NCI-H748 (cell line): ENCODE measurements at regions not wholly inside any gene's neighbourhood (a gene's known extent, or its start where the extent isn't known, plus 50 kb on each side); places are given as distances from the start of the nearest gene placed in this dataset.

ENCODE experiments used
- DNase-seq: peaks from one replicate; lab custom pipeline; 2025; ENCODE audit not compliant: unreplicated experiment; lab: John Stamatoyannopoulos, UW

DNA sequence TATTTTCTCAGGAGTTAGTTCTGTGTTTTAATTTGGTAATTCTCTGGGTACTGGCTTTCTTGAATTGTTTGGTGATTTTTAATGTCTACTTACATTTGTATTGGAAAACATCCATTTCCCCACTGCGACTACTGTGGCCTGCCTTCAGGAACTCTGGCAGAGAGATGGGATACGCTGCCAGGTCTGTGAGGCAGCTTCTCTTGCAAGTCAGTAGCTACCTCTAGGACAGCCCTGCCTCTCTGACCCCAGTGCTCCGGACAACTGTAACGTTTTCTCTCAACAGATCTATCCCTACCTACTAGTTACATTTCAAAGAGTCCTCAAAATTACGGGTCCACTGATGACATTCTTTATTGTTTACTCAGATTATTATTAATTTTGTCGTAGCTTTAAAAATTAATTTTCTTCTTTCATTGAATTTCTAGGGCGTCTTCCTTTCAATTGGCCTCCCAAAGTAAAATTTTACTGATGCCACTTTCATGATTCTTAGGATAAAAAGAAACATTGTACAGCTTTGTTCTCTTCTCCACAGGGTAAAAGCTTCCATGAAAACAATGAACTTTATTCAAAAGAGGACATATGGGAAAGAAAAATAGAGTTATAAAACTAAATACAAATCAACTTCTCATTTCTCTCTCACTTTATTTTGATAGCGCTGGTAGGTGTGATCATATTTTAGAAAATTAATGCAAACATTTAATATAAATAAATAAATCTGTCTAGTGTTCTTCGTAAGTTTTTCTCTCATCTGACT lies 123.2 kb upstream of the GOLGA8J start:
- DNase-seq: no peak

DNA sequence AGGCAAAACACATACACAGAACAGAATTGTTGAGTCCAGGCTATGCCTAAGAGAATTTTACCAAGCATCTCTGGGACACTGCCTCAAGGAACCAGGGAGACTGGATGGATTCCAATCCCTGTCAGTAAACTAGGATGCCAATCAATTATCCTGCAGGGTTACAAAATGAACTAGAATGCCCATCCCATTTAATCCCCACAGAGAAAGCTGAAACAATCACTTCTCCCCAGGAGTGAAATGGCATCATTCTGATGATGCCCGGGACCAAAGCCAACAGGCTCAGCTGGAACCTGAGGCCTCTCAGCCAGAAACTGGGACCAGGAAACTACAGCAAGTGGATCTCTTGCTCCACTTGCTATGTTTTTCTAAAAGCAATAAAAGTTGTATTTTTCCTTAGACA lies 130.0 kb upstream of the TJP1 start:
- DNase-seq: peak; percentile 36

DNA sequence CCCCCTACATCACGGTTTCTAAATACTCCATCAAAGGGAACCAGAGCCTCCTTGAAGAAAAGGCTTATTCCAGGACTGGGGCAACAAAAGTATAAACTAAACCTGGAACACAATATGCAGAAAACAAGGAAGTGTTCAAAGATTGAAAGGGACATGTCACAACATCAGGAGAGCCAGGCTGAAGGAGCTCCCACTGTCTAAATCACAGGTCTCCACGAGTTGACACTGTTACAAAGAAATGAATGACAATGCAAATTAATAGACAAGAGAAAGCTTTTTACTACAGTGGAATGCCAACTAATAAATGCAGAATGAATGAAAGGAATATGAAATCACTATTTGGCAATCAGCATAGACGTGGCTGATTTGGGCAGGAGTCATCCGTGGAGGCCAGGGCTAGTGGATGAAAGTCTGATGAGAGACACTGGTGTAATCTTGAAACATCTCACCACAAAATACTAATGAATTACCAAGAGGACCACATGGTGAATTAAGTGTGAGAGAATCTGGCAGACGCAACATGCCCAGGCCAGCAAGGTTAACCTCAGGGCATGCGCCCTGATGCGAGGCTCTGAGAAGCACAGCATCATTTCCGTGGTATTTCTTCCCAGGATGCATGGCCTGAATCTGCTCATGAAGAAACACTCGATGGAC lies 123.8 kb upstream of the TJP1 start:
- DNase-seq: no peak

- no peak for DNase-seq
These were observed 122.7 kb upstream of the TJP1 start for GRCh38 chr15:29944925-29945324.

GRCh38 chr15:29942548-29942947 lies 120.3 kb upstream of the TJP1 start:
- no peak for DNase-seq

DNA sequence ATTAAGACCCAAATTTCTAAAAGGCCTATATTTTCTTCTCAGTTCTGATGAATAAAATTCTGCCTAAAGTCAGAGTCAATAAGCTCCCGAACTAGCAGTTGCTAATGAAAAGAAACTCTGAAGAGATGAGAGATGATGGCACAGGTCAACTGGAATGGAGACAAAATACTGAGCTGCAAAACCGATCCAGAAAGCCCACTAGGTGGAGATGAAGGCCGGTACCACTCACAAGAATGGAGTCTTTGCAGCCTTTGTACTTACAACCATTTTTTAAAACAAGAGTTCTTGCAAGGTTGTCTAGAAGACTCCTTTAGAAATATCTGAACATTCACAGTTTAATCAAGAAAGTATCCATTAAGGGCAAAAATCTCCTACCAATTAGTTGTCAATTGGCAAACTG lies 119.9 kb upstream of the TJP1 start:
- DNase-seq: no peak

- DNase-seq: no peak
These were observed 117.1 kb upstream of the TJP1 start for GRCh38 chr15:29939404-29939803.

DNA sequence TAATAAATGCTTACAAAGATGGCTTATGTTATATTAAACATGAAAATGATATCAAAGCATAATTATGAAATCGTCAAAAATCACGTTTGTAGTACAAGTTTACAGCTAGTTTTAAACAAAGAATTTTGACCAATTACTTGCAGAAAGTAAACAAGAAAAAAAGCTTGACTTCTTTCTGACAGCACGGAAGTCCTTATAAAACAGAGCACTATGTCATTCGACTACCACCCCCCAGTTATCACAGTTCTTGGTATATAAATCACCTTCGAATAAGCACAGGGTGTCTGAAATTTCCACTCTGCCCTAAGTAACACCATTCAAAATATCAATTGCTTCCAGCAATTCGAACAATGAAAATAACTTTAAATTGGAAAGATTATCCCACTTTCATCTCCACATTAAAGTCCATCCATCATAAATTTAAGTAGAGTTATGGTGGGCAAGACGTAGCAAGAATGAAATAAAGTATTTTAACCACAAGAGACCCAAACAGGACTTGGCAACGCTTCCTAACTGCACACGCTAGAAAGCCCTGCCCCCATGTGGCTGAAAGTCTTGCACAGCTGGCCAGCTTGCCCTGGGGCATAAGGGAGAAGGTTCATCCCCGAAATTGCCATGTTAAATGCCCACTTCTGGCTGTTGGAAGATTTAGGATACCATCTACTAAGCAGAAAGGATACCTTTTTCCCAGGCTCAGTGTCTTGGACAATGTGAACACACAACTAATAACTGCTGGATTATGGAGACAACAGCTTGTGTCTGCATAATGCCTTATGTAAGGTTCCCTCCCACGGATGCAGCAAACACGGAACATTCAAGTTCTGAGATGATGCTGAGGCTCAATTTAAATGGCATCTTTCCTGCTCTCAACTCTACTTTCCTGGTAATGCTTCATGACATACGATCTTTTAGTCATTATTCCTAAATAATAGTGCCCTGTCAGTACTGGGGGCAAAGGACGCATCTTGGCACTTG lies 116.4 kb upstream of the TJP1 start:
- no peak for DNase-seq

GRCh38 chr15:29937956-29938355 lies 115.7 kb upstream of the TJP1 start:
- no peak for DNase-seq

DNA sequence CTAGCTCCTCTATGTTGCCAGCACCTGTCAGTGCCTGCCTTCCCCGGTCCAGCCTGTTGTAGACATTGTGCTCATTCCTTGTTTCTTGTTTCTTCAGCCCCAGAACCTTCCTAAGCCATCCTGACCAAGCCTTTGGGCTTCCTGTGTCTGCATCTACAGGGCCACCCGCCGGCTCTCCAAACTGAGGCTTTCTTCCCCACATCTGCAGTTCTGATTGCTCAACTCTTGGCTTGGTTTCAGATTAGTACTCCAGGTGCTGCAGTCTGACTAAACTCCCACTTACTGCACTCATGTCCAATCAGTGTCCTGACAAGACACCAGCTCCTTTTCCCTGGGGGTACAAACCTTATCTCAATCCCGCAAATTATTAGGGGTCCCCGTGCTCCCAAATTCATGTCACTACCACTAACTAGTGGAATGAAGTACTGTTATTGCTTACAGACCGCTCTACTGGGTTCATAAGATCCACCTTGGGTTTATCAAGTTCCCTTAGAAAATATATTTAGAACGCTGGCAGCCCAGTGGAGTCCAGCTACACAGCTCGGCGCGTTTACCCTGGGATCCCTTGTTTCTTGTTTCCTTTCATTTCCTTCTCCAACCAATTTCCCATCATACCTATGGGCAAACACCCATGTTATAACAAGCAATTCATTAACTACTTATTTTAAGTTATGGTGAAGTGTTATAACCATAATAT lies 114.2 kb upstream of the TJP1 start:
- DNase-seq: no peak

DNA sequence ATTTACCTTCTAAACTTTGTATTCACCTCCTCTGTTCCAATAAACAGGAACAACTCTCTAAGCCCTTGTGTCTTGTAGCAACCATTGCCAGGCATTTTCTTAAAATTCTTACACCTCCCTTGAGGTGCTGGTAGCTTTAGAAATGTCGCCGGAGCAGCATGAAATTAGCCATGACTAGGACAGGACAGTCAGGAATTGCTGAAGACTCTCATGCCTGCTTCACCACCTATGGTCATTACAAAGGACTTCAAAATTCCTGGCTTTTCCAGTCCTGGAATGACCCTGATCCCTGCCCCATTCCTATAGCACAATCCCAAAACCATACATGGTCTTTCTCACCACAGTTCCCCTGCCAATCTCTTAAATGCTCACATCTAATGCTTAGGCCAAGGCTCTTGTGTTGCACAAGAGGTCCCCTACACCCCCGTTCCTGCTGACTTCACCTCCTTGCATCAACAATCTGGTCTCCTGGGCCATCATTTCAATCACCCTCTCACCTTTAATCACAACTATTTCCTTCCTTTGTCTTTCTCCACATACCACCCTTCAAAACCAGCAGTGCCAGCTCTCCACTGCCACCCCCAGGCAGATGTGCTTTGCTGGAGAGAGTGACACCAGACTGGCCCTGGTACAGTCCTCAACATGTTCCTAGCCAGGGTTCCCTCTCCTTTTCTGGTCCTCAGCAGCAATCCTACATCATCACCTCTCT lies 113.2 kb upstream of the TJP1 start:
- DNase-seq: no peak

DNA sequence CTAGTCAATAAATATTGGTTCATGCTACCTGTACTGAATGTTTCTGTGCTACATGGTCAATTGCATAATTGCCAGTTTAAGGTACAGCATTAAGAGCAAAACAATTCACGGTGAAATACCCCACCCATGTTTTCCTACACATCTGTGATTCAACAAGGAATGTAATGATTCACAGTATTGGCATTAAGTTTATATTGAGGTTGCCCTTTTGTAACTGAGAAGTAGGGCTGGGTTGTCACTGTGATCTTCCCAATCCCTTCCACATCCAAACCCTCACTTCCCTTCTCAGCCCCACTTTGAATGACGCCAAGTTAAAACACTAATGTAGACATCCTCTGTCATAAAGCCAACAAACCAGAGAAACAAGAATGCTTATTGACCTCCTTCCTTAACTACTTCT lies 112.0 kb upstream of the TJP1 start:
- no peak for DNase-seq

DNA sequence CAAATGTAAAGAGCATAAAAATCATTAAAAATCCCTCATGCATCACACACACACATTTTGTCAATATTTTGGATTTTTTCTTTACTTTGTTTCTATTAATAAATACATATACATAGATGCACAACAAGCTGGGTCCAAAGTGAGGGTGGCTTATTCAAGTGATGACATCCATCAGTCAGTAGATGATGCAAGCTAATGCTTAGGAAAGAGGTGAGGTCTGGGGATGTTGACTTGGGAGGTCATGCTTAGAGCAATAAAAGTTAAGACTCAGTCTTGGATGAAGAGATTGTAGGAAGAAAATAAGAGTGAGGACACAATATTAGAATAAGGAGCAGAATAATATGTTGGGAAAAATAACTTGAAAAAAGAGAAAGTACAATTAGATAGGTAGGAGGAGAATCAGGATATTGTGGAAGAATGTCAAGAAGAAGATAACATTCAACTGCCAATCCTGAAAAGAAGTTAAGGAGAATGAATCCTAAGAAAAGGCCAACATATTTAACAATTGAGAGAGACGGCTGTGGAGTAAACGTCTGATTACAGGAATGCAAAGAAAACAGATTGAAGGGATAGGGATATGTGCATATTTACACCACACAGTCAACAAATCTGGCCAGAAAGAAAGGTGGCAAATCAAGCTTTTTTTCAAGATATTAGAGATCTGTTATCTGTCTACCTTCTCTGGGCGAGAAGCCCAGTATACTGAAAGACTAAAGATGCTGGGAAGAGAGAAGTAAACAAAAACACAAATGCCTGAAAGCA lies 111.0 kb upstream of the TJP1 start:
- no peak for DNase-seq

GRCh38 chr15:29926083-29926388 lies 103.8 kb upstream of the TJP1 start:
- DNase-seq: no peak

GRCh38 chr15:29925227-29926082 lies 103.2 kb upstream of the TJP1 start:
- peak; percentile 29 for DNase-seq

DNA sequence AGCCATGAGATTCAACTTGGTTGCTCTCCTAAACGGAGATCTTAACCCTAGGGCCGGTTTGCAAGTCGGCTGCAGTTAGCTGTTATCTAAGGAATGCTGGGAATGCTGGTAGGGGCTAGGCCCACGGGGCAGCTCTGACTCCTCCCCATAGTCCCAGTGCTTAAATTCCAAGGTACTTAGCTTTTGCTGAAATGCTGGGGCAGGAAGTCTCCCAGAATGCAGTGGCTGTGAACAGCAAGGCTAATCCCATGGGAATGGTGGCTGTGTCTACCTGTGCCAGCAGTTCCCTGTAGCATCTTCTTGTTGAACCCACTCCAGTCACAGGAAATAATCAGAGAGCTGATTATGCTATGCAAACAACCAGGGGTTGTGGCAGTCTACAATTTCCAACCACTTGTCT lies 102.5 kb upstream of the TJP1 start:
- peak; percentile 27 for DNase-seq

DNA sequence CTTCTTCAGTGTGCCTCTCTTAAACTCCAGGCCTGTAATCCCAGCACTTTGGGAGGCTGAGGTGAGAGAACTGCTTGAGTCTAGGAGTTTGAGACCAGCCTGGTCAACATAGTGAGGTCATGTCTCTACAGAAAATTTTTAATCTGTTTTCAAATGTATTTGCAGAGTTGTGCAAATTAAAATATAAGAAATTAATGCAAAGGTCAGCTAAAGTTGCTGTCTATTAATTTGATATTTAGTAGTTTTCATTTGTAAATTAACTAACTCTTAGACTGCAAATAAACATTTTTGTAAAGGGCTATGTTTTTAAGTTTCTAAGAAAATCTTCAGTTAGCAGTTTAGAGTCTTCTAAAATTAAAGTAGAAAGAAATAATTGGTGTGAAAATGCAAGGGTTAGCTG lies 99.9 kb upstream of the TJP1 start:
- DNase-seq: no peak

DNA sequence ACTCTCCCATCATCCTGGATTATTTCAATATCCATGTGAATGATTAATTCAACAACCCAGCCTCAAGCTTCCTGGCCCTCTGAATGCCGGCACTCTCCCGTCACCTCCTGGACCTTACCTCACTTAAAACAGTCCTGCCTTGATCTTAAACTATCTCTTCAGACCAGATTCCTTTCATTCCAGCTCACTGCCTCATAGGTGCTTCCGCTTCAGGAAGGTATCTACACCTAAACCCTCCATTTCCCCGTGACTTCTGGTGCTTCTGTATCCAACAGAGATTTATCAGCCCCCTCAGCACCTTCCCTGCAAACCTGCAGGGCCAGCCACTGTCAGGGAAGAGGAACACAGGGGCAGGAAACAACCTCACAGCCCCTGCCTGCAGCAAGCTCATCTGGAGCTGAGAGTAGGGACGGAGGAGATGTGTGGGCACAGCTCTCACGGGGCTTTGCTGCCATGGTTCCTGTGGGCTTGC lies 98.9 kb upstream of the TJP1 start:
- no peak for DNase-seq

DNA sequence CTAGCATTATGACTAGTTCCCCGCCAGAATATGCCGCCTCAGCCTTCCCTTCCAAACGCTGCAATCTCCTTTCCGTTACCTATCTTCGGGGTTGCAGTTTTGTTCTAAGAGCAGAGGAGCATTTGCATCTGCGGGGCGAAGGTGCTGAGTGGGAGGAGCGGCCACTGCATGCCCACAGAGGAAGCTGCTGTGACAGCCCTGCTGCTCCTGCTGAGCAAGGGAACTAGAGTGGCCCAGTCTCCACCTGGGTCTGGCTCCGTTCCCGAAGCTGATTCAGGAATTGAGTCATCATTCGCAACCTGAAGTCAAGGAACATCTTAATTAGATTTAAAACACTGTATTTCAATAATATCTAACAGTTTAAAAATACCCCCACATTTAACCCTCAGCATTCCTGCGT lies 98.2 kb upstream of the TJP1 start:
- DNase-seq: no peak
